Right lobe of liver (tissue), 4 donors: ENCODE measurements at regions not wholly inside any gene's neighbourhood (a gene's known extent, or its start where the extent isn't known, plus 50 kb on each side); places are given as distances from the start of the nearest gene placed in this dataset.

Source experiments
- POLR2A ChIP-seq: fragments of 450-650 bp; IDR thresholded peaks from one replicate; pipeline ENCODE4 v1.6.1; 2017; ENCODE audit warnings: antibody characterized with exemption, mild to moderate bottlenecking
- TF ChIP-seq, protein P1 (sequence below), 4 donors: fragments of 200-600 bp in 3 of 4; fragments of 450-650 bp in 1 of 4; IDR thresholded peaks; one replicate each; pipeline versions ENCODE4 v1.5.1 to v1.8.0; 2016 to 2022; ENCODE audit warnings: antibody characterized with exemption in 4 of 4, mild to moderate bottlenecking in 2 of 4
- donor health status: DM: no; HTN: no; CAD: no.
- donor health status: DM: no; HTN: no; CAD: no.
- donor health status: DM: no; HTN: yes; CAD: no.

DNA sequence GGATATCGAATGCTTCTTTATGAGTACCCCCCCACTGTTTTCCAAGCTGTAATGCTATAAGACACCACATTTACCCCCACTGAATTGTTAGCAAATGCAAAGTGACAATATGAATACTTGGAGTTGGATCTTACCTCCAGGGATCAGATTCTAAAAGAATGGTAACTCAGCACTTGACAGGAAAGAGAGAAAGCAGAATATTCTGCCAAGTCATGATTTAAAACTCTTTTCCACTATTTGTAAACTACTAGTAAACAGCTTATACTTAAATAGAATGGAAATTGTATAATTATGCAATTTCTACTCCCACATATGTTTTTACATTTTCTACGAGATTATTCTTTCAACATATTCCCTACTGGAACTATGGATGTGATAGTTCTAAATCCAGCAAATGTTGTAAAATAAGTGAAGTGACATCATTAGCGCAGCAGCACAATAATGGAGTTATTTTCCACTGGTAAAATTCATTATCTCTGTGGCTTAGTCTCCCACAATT is 56.0 kb upstream of the TFEC start:
- TF ChIP-seq, protein P1, sequence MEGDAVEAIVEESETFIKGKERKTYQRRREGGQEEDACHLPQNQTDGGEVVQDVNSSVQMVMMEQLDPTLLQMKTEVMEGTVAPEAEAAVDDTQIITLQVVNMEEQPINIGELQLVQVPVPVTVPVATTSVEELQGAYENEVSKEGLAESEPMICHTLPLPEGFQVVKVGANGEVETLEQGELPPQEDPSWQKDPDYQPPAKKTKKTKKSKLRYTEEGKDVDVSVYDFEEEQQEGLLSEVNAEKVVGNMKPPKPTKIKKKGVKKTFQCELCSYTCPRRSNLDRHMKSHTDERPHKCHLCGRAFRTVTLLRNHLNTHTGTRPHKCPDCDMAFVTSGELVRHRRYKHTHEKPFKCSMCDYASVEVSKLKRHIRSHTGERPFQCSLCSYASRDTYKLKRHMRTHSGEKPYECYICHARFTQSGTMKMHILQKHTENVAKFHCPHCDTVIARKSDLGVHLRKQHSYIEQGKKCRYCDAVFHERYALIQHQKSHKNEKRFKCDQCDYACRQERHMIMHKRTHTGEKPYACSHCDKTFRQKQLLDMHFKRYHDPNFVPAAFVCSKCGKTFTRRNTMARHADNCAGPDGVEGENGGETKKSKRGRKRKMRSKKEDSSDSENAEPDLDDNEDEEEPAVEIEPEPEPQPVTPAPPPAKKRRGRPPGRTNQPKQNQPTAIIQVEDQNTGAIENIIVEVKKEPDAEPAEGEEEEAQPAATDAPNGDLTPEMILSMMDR (IDR thresholded peaks at IDR 0.05): no peak
- TF ChIP-seq POLR2A: no peak
